Duodenal mucosa (tissue), 2 donors: ENCODE measurements at regions not wholly inside any gene's neighbourhood (a gene's known extent, or its start where the extent isn't known, plus 50 kb on each side); places are given as distances from the start of the nearest gene placed in this dataset.
A peak's percentile ranks its signal among the peaks of the same experiment; 100 is the strongest.
"Not testable (repeated sequence)": the region's sequence is repeated elsewhere in the genome, so short reads cannot be mapped to it uniquely, and the experiment has no call there.

Experiments
- H3K27ac ChIP-seq: one replicate; pipeline ENCODE4 v1.7.0; 2013; ENCODE audit warnings: low read depth, low read length
- H3K27me3 ChIP-seq, 2 donors: one replicate each; pipeline ENCODE4 v1.7.0; 2013; ENCODE audit warnings: low read length in 2 of 2, control low read depth in 1 of 2; ENCODE audit not compliant: insufficient read depth in 2 of 2, control insufficient read depth in 1 of 2
- H3K36me3 ChIP-seq, 2 donors: one replicate each; pipeline ENCODE4 v1.7.0; 2013; ENCODE audit warnings: low read length in 2 of 2, control low read depth in 1 of 2; ENCODE audit not compliant: insufficient read depth in 2 of 2, control insufficient read depth in 1 of 2
- H3K4me1 ChIP-seq, 2 donors: one replicate each; pipeline ENCODE4 v1.7.0; 2013; ENCODE audit warnings: low read length in 2 of 2, control low read depth in 1 of 2; ENCODE audit not compliant: insufficient read depth in 2 of 2, control insufficient read depth in 1 of 2
- H3K4me3 ChIP-seq, 2 donors: one replicate each; pipeline ENCODE4 v1.7.0; 2013; ENCODE audit warnings: low read length in 2 of 2, low read depth in 1 of 2
- H3K9ac ChIP-seq, 2 donors: one replicate each; pipeline ENCODE4 v1.7.0; 2013; ENCODE audit warnings: low read length in 2 of 2, low read depth in 1 of 2
- H3K9me3 ChIP-seq, 2 donors: one replicate each; pipeline ENCODE4 v1.7.0; 2013; ENCODE audit warnings: low read length in 2 of 2, control low read depth in 1 of 2; ENCODE audit not compliant: control insufficient read depth in 1 of 2

- H3K9ac ChIP-seq, result no peak overlapping the region
- H3K4me3 ChIP-seq, result no peak overlapping the region
- H3K27ac ChIP-seq, result no peak overlapping the region
- H3K4me1 ChIP-seq, result peaks cover 7% of the 10 kb centered on the region in 2 donors
- no peaks in the 10 kb centered on the region for H3K9me3 ChIP-seq
- no peaks in the 10 kb centered on the region for H3K27me3 ChIP-seq
- no peaks in the 10 kb centered on the region for H3K36me3 ChIP-seq
Observed at GRCh38 chr6:890201-890600, 197.3 kb upstream of the EXOC2 start.

GRCh38 chr6:887583-888235 is 194.8 kb upstream of the EXOC2 start:
- Histone ChIP-seq H3K9ac (no peak overlapping the region), H3K27me3 (no peaks in the 10 kb centered on the region)

GRCh38 chr6:886116-886515 is 193.2 kb upstream of the EXOC2 start:
- H3K4me1 ChIP-seq, result peaks cover 24% of the 10 kb centered on the region in 2 donors
- not testable (repeated sequence) for H3K9me3 ChIP-seq, H3K36me3 ChIP-seq, H3K4me3 ChIP-seq, H3K27ac ChIP-seq, H3K27me3 ChIP-seq, H3K9ac ChIP-seq

More at GRCh38 chr6:887583-888235, 194.8 kb upstream of the EXOC2 start:
- H3K27ac ChIP-seq, result no peak overlapping the region
- H3K36me3 ChIP-seq, result no peaks in the 10 kb centered on the region
- peaks cover 24% of the 10 kb centered on the region in 2 donors for H3K4me1 ChIP-seq
- no peak overlapping the region for H3K4me3 ChIP-seq
- H3K9me3 ChIP-seq, result no peaks in the 10 kb centered on the region

GRCh38 chr6:885051-885590 is 192.2 kb upstream of the EXOC2 start:
- peak overlapping the region; percentile 53 for H3K27ac ChIP-seq
- peaks cover 24% of the 10 kb centered on the region in 2 donors for H3K4me1 ChIP-seq
- no peaks in the 10 kb centered on the region for H3K9me3 ChIP-seq
- H3K36me3 ChIP-seq, result no peaks in the 10 kb centered on the region
- no peaks in the 10 kb centered on the region for H3K27me3 ChIP-seq
- no peak overlapping the region for H3K4me3 ChIP-seq
- H3K9ac ChIP-seq, result peak overlapping the region in 1 of 2 donors; percentile 12

GRCh38 chr6:884570-884969 is 191.6 kb upstream of the EXOC2 start:
- Histone ChIP-seq H3K4me3 (no peak overlapping the region), H3K27ac (no peak overlapping the region)

GRCh38 chr6:882084-882598 is 189.2 kb upstream of the EXOC2 start:
- Histone ChIP-seq H3K36me3 (no peaks in the 10 kb centered on the region), H3K9ac (no peak overlapping the region), H3K27ac (no peak overlapping the region)

More at GRCh38 chr6:884570-884969, 191.6 kb upstream of the EXOC2 start:
- Histone ChIP-seq H3K9ac (peak overlapping the region in 1 of 2 donors; percentile 52), H3K36me3 (no peaks in the 10 kb centered on the region), H3K4me1 (peaks cover 24% of the 10 kb centered on the region in 2 donors), H3K27me3 (no peaks in the 10 kb centered on the region), H3K9me3 (no peaks in the 10 kb centered on the region)

GRCh38 chr6:878179-878578 is 185.2 kb upstream of the EXOC2 start:
- no peaks in the 10 kb centered on the region for H3K27me3 ChIP-seq
- no peaks in the 10 kb centered on the region for H3K36me3 ChIP-seq
- no peak overlapping the region for H3K9ac ChIP-seq
- H3K4me1 ChIP-seq, result peaks cover 5 to 12% of the 10 kb centered on the region in 2 donors
- no peaks in the 10 kb centered on the region for H3K9me3 ChIP-seq
- no peak overlapping the region for H3K27ac ChIP-seq
- no peak overlapping the region for H3K4me3 ChIP-seq

More at GRCh38 chr6:882084-882598, 189.2 kb upstream of the EXOC2 start:
- no peak overlapping the region for H3K4me3 ChIP-seq
- no peaks in the 10 kb centered on the region for H3K27me3 ChIP-seq
- H3K4me1 ChIP-seq, result peaks cover 24 to 29% of the 10 kb centered on the region in 2 donors
- H3K9me3 ChIP-seq, result no peaks in the 10 kb centered on the region

- H3K27ac ChIP-seq, result no peak overlapping the region
Observed at GRCh38 chr6:875012-875411, 182.1 kb upstream of the EXOC2 start.

GRCh38 chr6:872570-873125 is 179.7 kb upstream of the EXOC2 start:
- no peak overlapping the region for H3K4me3 ChIP-seq
- no peaks in the 10 kb centered on the region for H3K27me3 ChIP-seq
- H3K27ac ChIP-seq, result no peak overlapping the region
- H3K36me3 ChIP-seq, result no peaks in the 10 kb centered on the region
- peaks cover 0 to 9% of the 10 kb centered on the region in 2 donors for H3K4me1 ChIP-seq
- H3K9me3 ChIP-seq, result no peaks in the 10 kb centered on the region
- H3K9ac ChIP-seq, result no peak overlapping the region

More at GRCh38 chr6:875012-875411, 182.1 kb upstream of the EXOC2 start:
- Histone ChIP-seq H3K27me3 (no peaks in the 10 kb centered on the region), H3K4me3 (no peak overlapping the region), H3K9ac (no peak overlapping the region), H3K9me3 (no peaks in the 10 kb centered on the region), H3K36me3 (no peaks in the 10 kb centered on the region), H3K4me1 (peaks cover 5 to 9% of the 10 kb centered on the region in 2 donors)

- Histone ChIP-seq H3K9ac (no peak overlapping the region), H3K4me3 (no peak overlapping the region), H3K36me3 (no peaks in the 10 kb centered on the region), H3K9me3 (no peaks in the 10 kb centered on the region), H3K27me3 (no peaks in the 10 kb centered on the region), H3K4me1 (peaks cover 0 to 5% of the 10 kb centered on the region in 2 donors), H3K27ac (no peak overlapping the region)
Observed at GRCh38 chr6:871503-871902, 178.6 kb upstream of the EXOC2 start.
